Ascending aorta (tissue), 2 donors: ENCODE measurements at regions not wholly inside any gene's neighbourhood (a gene's known extent, or its start where the extent isn't known, plus 50 kb on each side); places are given as distances from the start of the nearest gene placed in this dataset.

Experiments used
- DNase-seq, 2 donors: peaks; one replicate each; pipeline ENCODE4 v3.0.0-alpha.2; 2019; ENCODE audit warnings: low spot score in 2 of 2
- H3K27ac ChIP-seq, 2 donors: fragments of 200-600 bp; sonication (generic); one replicate each; pipeline ENCODE4 v1.5.1; 2016 to 2017; ENCODE audit warnings: mild to moderate bottlenecking in 1 of 2
- H3K27me3 ChIP-seq: fragments of 200-600 bp; sonication (generic); one replicate; pipeline ENCODE4 v1.5.1; 2017
- H3K36me3 ChIP-seq, 2 donors: fragments of 200-600 bp; sonication (generic); one replicate each; pipeline ENCODE4 v1.5.1; 2016
- H3K4me1 ChIP-seq, 2 donors: fragments of 200-600 bp; sonication (generic); one replicate each; pipeline ENCODE4 v1.5.1; 2016 to 2017; ENCODE audit warnings: mild to moderate bottlenecking in 1 of 2
- H3K4me3 ChIP-seq, 2 donors: fragments of 200-600 bp; sonication (generic); one replicate each; pipeline ENCODE4 v1.5.1; 2016 to 2017; ENCODE audit warnings: mild to moderate bottlenecking in 1 of 2
- H3K9me3 ChIP-seq, 2 donors: fragments of 200-600 bp; sonication (generic); one replicate each; pipeline ENCODE4 v1.5.1; 2016
- CTCF ChIP-seq, 3 experiments: fragments of 200-600 bp in 2 of 3; fragments of 450-650 bp in 1 of 3; sonication (generic) in 2 of 3; IDR thresholded peaks; one replicate each; pipeline ENCODE4 v1.5.1; 2016 to 2019; ENCODE audit warnings: antibody characterized with exemption in 3 of 3, mild to moderate bottlenecking in 1 of 3, moderate library complexity in 1 of 3
- intact Hi-C: fragments of 100-400 bp; cut with DNase I; formaldehyde crosslinking; loops from one replicate; pipeline ENCODE4 v1.15.1; 2023

GRCh38 chr7:72466797-72467196, 54.7 kb upstream of the CALN1 start:
- Histone ChIP-seq H3K9me3 (peaks cover 0 to 3% of the 10 kb centered on the region in 2 donors), H3K27me3 (no peaks in the 10 kb centered on the region), H3K36me3 (no peaks in the 10 kb centered on the region), H3K27ac (no peak overlapping the region), H3K4me1 (no peaks in the 10 kb centered on the region), H3K4me3 (no peak overlapping the region)
- no peak for DNase-seq
- no peak for TF ChIP-seq CTCF (IDR thresholded peaks at IDR 0.05)
- intact Hi-C loops, result no loop called here

GRCh38 chr7:72465521-72465920, 53.4 kb upstream of the CALN1 start:
- intact Hi-C loops, result no loop called here
- DNase-seq, result no peak
- no peak for TF ChIP-seq CTCF (IDR thresholded peaks at IDR 0.05)
- Histone ChIP-seq H3K27ac (no peak overlapping the region), H3K4me1 (no peaks in the 10 kb centered on the region), H3K36me3 (no peaks in the 10 kb centered on the region), H3K4me3 (no peak overlapping the region), H3K27me3 (no peaks in the 10 kb centered on the region), H3K9me3 (peaks cover 0 to 3% of the 10 kb centered on the region in 2 donors)

- DNase-seq, result no peak
- intact Hi-C loops, result no loop called here
- no peak for TF ChIP-seq CTCF (IDR thresholded peaks at IDR 0.05)
- Histone ChIP-seq H3K36me3 (no peaks in the 10 kb centered on the region), H3K4me1 (no peaks in the 10 kb centered on the region), H3K27me3 (no peaks in the 10 kb centered on the region), H3K4me3 (no peak overlapping the region), H3K9me3 (no peaks in the 10 kb centered on the region), H3K27ac (no peak overlapping the region)
Observed at GRCh38 chr7:72462311-72462710, 50.2 kb upstream of the CALN1 start.
